Dedifferentiated amniotic fluid mesenchymal stem cell (primary cell): ENCODE measurements at regions not wholly inside any gene's neighbourhood (a gene's known extent, or its start where the extent isn't known, plus 50 kb on each side); places are given as distances from the start of the nearest gene placed in this dataset.
"Not testable (repeated sequence)": the region's sequence is repeated elsewhere in the genome, so short reads cannot be mapped to it uniquely, and the experiment has no call there.

ENCODE experiments used
- DNase-seq: peaks from one replicate; pipeline ENCODE4 v3.0.0-alpha.2; 2016; ENCODE audit errors: extremely low spot score

DNA sequence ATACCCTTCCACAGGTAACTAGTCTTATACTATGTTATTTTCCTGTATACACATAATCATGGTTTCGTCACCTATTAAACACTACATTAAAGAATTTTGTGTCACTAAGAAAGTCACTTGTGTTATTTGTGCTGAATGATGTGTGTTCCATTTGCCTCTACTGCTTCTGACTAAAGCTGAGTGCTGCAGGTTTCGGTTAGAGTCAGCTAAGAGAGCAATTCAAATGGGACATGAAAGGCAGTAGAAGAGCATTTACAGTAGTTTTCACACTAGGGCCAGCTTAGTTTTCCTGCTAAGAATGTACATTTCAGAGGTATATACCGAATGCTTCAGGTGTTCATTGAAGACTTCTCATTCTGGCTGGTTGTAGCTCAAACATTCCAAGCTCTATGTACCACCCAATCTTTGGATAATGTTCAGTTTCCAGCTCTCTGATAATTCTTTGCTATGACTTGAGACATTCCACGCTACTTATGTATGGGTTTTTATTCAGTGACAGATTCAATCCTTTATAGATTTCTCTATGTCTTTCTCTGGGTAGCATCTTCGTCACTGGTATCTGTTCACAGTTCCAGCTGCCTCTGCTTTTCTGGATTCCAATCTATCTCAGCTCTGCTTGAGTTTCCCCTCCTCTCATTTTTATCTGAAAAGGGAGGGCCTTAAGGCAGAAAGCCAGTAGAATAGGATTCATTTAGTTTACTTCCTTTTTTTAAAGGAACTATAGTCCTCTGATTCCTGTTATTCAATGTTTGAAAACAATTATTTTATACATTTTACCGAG lies 164.4 kb downstream of the CXXC4 start:
- no peak for DNase-seq

DNA sequence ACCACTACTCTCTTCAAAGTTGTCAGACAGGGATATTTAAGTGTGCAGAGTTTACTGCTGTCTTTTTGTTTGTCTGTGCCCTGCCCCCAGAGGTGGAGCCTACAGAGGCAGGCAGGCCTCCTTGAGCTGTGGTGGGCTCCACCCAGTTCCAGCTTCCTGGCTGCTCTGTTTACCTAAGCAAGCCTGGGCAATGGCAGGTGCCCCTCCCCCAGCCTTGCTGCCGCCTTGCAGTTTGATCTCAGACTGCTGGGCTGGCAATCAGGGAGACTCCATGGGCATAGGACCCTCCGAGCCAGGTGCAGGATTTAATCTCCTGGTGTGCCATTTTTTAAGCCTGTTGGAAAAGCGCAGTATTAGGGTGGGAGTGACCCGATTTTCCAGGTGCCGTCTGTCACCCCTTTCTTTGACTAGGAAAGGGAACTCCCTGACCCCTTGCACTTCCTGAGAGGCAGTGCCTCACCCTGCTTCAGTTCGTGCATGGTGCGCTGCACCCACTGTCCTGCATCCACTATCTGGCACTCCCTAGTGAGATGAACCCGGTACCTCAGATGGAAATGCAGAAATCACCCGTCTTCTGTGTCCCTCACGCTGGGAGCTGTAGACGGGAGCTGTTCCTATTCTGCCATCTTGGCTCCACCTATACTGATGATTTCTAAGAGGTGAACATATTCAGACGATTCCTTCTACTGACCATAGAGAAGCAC lies 167.6 kb downstream of the CXXC4 start:
- not testable (repeated sequence) for DNase-seq

DNA sequence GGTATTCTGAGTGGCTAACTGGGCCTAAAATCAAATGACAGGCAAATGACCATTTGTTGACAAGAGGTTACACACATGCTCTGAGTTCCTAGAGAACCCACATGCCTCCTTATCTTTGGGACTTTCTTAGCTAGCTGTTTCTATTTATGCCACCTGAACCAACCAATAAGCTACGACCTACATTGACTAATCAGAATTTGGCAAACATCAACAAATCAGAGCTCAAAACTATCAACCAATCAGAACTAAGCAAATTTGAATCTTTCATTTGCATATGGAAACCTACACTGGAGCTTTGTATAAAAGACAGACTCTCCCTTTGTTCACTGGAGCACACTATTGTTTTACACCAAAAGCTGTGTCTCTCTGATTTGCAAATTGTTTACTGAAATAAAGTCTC lies 192.0 kb downstream of the CXXC4 start:
- no peak for DNase-seq

DNA sequence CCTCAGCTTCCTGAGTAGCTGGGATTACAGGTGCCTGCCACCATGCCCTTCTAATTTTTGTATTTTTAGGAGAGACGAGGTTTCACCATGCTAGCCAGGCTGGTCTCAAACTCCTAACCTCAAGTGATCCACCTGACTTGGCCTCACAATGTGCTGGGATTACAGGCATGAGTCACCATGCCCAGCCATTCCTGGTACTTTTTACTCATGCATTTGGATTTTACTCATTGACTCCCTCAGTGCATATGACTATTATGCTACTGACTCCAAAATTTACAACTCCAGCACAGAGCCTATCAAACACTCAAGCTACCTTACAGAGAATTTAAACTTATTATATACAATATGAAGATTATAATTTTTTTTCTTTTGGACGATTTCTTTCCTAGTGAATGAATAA lies 199.9 kb downstream of the CXXC4 start:
- DNase-seq: no peak

DNA sequence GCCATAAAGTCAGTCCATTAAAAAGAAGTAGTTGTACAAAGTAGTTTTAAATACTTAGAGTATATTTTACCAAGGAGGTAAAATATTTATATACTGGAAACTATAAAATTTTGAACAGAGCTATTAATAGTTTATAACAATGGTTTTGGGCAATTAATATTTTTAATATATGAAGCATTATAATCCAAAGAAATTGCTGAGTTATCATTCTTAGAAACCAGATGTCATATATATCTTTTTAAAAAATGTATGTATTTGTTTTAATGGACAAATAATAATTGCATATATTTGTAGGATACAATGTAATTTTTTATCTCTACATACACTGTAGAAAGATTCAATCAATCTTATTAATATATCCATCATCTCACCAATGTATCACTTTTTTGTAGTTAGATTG lies 207.8 kb downstream of the CXXC4 start:
- DNase-seq: no peak

DNA sequence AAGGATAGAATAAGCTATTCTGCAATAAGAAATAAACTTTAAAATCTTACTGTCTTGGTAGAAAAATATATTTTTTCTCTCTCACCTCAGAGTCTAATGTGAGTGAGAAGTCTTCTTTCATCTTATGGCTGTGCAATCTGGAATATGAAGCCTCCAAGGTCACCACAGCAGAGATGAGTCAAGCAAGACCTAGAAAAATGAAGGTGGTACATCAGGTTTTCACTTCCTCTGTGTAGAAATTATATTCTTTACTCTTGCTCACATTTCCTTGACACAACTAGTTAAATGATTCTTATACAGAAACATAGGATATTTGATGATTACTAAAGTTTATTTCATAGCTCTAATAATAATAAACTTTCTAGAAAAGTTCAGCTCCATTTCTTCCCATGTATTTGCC lies 211.4 kb downstream of the CXXC4 start:
- no peak for DNase-seq

DNA sequence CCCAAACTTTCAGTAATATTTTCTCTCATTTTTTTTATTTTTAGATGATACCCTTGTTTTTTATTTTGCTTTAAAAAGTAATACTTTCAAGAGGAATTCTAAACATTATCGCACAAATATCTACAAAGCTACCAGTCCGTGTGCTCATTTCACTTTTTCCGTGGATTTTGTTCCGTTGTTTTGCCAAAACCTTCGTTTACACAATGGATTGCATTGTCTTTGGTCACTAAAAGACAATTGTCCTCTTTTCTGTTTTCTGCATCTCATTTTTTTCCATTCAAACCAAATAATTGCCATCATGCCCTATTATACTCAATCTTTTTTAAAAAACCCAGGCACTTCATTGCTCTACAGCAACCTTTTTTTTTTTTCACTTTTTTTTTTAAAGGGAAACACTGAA lies 214.9 kb downstream of the CXXC4 start:
- no peak for DNase-seq

DNA sequence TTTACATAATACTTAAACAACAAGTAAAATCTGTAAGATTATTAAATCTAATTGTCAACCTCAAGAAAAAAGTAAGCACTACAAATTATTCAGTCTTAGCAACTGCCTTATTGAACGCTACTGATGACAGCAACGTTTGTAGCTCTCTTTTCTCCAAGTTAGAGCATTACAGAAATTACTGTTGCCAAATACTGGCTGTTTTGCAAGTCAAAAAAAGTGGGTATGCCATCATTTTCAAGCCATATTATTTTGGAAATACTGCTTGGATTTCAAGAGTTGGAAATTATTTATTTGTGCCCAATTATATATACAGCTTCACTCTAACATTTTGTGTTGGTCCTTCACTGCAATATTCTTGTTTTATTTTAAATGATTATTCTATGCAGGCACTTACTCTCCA lies 221.7 kb downstream of the CXXC4 start:
- no peak for DNase-seq

DNA sequence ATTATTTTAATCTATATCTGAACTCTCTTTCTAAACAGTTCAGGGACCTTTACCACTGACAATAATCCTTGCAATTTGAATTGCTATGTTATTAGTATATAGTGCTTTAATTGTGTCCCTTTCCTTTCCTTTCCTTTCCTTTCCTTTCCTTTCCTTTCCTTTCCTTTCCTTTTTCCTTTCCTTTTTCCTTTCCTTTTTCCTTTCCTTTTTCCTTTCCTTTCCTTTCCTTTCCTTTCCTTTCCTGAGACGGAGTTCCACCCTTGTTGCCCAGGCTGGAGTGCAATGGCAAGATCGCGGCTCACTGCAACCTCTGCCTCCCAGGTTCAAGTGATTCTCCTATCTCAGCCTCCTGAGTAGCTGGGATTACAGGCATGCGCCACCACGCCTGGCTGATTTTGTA lies 225.1 kb downstream of the CXXC4 start:
- DNase-seq: not testable (repeated sequence)

DNA sequence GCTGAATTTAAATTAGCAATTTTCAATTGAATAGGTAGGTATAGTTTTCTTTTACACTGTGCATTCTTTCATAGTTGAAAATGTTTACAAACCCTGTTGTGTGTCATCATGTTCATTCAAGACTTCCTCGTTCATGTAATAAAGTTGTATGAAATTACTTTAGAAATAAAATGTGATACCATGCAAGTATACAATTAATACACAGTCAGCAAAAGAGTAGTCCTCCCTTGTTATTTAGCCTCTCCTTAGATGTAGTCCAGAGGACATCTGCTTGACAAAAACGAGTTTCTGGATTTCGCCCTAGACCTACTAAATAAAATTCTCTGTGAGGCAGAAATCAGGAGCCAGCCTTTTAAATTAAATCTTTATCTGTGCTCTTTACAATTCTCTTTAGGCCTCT lies 231.6 kb downstream of the CXXC4 start:
- DNase-seq: no peak

DNA sequence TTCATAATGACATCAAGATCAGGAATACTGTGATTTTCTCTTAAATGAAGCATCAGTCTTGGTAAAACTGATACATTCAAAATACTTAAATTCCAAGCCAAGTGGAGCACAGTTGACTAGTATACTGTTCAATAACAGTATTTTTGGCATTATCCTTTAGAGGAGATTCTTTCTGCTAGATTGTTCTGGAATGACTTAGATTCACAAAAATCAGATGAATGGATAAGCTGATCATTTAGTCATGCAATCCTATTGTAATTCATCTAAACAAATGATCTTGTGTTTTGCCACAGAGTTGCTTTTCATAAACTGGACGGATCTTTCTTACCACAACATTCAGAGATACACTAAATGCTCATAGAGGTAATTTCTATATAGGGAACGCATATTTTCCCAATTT lies 232.0 kb downstream of the CXXC4 start:
- no peak for DNase-seq

DNA sequence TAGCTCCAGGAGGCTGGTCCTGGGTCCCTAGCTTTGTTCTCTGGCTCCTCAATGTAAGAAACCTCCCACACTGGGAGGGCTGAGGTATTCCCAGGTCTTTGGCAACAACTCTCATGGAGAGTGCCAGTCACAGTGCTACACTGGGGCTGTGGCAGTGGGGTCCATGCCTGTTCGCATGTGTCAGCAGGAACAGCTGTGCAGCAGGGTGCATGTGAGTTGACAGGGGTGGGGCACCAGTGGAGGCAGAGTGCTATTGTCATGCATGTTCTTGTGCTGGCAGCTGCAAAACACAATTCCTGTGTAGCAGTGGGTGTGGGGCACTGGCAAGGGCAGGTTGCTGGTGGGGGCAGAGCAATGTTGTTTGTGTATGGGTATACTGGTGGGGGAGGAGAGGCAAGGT lies 246.0 kb downstream of the CXXC4 start:
- DNase-seq: no peak

DNA sequence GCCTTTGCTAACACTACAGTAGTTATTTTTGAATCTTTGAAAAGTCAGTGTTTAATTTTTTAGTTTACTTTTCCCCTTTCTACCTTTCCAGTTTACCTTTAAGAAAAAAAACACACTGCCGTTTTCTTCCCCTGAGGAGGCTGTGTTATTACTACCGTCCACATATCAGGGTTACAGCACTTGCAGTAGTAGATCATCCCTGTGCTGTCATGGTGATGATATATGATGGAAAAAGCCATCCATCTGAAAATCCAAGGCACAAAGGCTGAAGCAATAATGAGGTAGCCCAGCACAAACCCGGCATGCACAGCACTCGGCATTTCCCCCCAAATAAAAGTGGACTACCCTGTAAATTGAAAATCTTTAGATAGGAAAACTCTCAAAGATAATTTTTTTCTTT lies 258.7 kb downstream of the CXXC4 start:
- no peak for DNase-seq

DNA sequence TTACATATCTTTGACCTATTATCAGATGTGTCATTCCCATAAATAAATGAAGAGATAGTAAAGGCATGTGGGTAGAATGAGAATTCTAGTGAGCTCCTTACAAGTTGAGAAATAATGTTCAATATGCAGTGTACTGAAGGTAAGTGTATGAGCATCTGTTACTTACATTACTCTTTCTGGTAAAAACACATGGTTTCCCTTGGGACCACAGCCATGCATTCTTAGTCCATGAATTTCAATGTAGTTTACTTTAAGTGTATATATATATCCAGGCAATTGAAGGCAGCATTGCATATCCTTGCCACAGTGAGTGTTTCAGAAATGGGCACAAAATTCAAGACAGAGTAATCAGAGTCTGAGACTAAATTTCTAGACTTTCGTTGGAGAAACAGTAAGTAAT lies 277.2 kb downstream of the CXXC4 start:
- DNase-seq: no peak

DNA sequence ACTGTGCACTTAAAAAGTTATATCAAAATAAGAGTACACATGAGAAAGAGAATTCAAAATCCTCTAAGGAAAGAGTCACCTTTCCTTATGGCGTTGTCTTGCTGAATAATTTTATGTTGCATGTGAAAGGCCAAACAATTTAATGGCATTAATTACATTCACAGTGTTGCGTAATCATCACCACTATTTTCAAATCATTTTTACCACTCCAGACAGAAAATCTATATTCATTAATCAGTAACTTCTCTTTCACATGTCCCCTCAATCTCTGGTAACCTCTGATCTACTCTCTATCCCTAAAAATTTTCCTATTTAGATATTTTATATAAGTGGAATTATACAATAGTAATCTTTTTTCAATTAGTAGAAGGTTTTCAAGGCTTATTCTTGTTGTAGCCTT lies 283.0 kb downstream of the CXXC4 start:
- no peak for DNase-seq

DNA sequence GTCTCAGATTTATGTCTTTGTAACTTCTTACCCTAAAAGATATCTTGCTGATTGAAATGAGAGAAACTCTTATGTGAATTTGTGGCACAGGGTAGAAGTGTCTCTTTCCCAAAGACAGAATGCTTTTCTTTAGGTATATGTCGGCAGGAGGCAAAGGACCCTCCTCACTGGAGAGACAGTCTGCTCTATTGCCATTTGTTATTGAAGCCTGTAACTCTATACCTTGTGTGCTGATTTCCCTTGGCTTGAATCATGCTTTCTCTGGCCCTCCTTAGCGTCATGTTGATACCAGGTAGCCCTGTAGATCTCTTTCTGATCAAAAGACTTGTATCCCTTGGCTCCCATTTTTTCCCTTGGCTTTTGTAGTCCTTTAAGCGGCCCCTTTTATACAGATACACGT lies 284.3 kb downstream of the CXXC4 start:
- DNase-seq: no peak

DNA sequence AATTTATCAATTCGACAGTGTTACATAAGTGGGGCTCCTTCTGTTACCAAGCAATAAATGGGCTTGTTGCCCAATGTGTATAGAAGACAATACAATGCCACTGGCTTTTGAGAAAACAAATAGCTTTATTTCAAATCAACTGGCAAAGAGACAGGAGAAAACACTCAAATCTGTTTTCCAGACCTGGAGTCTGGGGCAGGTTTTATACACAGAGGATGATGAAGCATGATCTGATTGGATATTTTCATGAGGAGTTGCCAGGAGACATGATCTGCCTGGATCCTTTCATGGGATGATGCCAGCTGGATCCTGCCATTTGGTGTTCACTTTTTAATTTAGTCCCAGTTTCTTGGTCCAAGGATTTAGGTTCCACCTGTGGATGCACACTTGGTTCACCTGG lies 287.9 kb downstream of the CXXC4 start:
- no peak for DNase-seq

DNA sequence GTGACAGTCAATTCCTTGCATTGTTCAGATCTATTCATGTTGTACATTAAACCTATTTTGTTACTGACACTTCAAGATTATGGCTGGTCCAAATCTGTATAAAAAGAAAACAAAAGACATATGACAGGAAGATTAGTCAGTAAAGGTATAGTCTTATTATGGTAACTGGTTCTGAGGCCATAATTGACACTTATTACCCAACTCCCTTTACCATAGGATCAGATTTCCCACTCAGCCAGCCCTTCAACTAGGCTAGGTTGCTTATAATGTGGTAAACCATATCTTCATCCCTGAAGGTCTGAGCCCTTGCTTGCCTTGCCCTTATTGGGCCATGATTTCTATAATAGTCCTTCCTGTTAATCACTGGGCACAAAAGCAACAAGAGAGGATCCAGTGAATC lies 289.6 kb downstream of the CXXC4 start:
- no peak for DNase-seq

DNA sequence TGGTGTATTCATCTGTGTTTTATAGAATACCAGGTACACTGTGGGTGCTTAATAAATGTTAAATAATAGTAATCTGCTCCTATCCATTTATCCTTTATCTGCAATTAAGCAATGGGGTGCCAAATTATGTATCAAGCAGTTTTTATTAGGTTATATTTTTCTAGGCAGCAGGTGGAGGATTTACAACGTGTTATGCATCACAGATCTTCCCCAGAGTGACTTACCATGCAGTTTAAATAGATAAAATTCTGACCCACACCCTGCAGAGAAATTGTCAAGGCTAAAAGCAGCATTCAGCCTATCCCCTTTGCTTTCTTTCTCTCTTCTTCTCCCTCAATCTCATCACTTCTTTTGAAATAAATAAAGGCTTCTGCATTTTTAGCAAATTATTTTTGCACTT lies 306.4 kb downstream of the CXXC4 start:
- no peak for DNase-seq

DNA sequence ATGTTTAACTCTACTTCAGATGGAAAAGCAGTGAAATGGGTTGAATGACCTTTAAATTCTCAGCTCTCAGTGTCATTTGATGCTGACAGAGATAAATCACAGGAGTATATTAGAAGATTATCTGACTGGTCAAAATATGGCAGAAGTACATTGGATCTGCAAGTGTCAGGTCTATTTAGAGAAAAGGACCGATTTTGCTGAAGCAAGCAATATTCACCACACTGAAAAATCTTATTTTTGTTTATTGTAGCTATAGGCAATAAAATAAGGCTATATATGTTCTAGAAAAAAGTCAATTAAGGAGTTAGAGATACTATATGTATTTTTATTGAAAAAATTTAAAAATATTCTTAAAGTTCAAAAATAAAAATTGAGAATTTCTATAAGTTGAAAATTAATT lies 325.3 kb downstream of the CXXC4 start:
- no peak for DNase-seq

DNA sequence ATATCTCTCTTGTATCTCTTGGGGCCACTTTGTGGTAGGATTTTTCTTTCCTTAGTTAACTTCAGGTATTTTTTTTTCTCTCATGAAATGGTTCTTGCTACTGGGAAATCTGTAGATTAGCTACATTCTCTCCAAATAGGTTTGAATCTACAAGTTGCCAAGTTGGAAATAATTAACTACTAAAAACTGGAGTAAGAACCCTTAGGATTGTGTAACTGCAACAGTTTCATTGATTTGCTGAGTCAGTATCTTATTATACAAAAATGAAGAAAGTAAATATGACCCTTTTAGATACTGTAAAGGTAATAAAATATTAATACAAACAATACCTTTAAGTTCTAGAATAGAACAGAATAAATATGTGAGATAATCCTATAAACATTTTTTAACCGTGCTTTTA lies 327.9 kb downstream of the CXXC4 start:
- DNase-seq: no peak

DNA sequence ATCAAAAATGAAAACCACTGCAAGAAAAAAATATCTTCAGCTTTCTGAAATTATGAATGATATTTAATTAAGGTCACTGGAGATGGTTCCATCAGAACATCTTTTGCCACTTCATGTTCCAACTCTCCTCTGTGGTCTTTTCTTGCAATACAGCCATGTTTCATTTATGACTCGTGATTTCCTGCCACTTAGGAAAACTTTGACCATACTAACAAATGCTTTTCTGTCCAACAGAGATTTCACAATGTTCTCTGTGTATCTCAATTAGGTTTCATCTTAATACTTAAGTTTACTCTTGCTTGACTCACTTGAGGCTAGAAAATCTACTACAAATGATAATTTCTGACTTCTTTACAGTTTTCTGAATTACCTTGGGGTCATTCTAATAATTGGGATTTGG lies 330.9 kb downstream of the CXXC4 start:
- DNase-seq: no peak

DNA sequence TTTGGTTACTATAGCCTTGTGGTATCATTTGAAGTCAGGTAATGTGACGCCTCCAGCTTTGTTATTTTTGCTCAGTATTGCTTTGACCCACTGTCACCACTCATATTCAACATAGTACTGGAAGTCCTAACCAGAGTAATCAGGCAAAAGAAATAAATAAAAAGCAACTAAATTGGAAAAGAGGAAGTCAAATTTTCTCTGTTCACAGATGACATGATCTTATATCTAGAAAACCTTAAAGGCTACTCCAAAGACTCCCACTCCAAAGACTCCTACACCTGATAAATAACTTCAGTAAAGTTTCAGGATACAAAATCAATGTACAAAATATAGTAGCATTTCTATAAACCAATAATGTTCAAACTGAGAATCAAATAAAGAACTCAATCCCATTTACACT lies 348.6 kb downstream of the CXXC4 start:
- no peak for DNase-seq

DNA sequence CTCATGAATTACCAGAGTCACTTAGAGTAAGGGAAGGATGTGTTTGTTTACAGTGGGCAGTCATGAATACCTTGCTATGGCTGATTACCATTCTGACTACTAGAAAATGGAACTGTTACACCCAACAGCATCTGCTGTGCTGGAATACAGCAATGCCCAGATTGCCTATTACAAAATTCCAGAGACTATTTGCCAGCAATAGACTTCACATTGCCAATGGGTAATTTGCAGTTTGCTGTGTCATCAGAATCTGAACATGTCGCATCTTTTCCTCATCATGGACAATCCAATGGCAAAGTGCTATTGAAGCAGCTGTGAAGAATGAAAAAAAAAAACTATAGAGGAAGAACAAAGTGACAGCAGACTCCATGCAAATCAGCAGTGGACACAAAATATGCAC lies 356.6 kb downstream of the CXXC4 start:
- no peak for DNase-seq
